ENCODE measurements at regions not wholly inside any gene's neighbourhood (a gene's known extent, or its start where the extent isn't known, plus 50 kb on each side); places are given as distances from the start of the nearest gene placed in this dataset.

DNA sequence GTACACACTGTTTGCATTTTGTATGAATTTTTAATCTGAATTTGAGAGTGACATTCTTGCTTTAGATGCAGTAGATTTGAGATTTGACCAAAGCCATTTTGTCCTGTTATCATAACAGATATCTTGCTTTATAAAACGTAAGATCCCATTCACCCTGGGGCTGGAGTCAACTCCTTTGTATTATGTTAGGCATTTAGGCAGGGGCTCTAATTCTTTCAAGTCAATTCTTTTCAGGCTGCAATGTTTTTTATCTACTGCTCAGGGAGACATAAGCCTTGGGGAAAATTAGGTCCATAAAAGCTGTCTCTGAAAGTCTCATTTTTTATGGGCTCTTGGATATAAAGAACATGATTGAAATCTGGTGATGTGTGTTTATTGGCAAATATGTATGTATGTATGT, 53.0 kb upstream of the CADPS start:
- TF ChIP-seq, protein P1, sequence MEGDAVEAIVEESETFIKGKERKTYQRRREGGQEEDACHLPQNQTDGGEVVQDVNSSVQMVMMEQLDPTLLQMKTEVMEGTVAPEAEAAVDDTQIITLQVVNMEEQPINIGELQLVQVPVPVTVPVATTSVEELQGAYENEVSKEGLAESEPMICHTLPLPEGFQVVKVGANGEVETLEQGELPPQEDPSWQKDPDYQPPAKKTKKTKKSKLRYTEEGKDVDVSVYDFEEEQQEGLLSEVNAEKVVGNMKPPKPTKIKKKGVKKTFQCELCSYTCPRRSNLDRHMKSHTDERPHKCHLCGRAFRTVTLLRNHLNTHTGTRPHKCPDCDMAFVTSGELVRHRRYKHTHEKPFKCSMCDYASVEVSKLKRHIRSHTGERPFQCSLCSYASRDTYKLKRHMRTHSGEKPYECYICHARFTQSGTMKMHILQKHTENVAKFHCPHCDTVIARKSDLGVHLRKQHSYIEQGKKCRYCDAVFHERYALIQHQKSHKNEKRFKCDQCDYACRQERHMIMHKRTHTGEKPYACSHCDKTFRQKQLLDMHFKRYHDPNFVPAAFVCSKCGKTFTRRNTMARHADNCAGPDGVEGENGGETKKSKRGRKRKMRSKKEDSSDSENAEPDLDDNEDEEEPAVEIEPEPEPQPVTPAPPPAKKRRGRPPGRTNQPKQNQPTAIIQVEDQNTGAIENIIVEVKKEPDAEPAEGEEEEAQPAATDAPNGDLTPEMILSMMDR (conservative IDR thresholded peaks at IDR 0.05 in 1 of 2, IDR thresholded peaks at IDR 0.05 in 1 of 2; ENCODE audit: low read depth in 1 of 2, low read length in 2 of 2), result no peak
- TF ChIP-seq EZH2 (IDR thresholded peaks at IDR 0.05; ENCODE audit: low read length, missing control alignments), result no peak
